Esophagus squamous epithelium (tissue), 4 donors: ENCODE measurements at regions not wholly inside any gene's neighbourhood (a gene's known extent, or its start where the extent isn't known, plus 50 kb on each side); places are given as distances from the start of the nearest gene placed in this dataset.
"Not testable (repeated sequence)": the region's sequence is repeated elsewhere in the genome, so short reads cannot be mapped to it uniquely, and the experiment has no call there.

Source experiments
- CTCF ChIP-seq, 6 experiments: fragments of 450-650 bp in 4 of 6; fragments of 200-600 bp in 2 of 6; sonication (generic) in 2 of 6; IDR thresholded peaks; one replicate each; pipeline ENCODE4 v1.5.1; 2016 to 2019; ENCODE audit warnings: antibody characterized with exemption in 6 of 6, mild to moderate bottlenecking in 4 of 6, moderate library complexity in 4 of 6
- POLR2A ChIP-seq, 4 donors: fragments of 450-650 bp; IDR thresholded peaks; one replicate each; pipeline ENCODE4 v1.6.1; 2017; ENCODE audit warnings: antibody characterized with exemption in 4 of 4, mild to moderate bottlenecking in 4 of 4, moderate library complexity in 3 of 4

GRCh38 chr7:128596336-128597128 lies 75.6 kb upstream of the GARIN1A start:
- not testable (repeated sequence) for TF ChIP-seq CTCF, POLR2A (IDR thresholded peaks at IDR 0.05)
